ENCODE measurements at regions not wholly inside any gene's neighbourhood (a gene's known extent, or its start where the extent isn't known, plus 50 kb on each side); places are given as distances from the start of the nearest gene placed in this dataset.

DNA sequence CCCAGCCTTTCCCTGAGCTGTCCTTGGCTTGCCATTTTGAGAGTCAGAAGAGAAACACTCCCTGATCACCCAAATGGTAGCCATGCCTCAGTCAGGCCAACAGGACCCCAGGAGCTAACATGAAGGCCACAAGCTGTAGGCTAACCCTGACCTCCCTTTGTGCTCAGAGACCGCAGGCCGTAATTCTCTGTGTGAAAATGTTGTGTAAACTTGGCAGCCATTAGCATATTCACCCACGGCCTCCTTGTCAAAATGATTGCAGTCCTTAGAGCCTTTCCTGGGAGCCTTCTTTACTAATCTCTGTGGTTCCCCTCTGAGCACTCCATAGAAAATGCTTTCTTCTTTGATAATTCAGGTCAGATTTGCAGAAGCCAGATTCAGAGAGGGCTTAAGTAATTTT is 418.9 kb downstream of the COG6 start:
- ATAC-seq (ENCODE audit: low read depth) = no peak
- H3K27ac Mint-ChIP-seq = no peak overlapping the region
- peaks cover 12% of the 10 kb centered on the region for H3K4me1 Mint-ChIP-seq
- intact Hi-C loops (cut with micrococcal nuclease) = no loop called here
- ChIA-PET CTCF (interaction anchor here (1.0 kb wide), 1 partner anchor 608 kb away, joined by 3 read pairs; no protein-coding TSS in a partner anchor), POLR2A (interaction anchor here (1.1 kb wide), 1 partner anchor 27 kb away, joined by 3 read pairs; no protein-coding TSS in a partner anchor)
- no peaks in the 10 kb centered on the region for H3K27me3 Mint-ChIP-seq
- no peaks in the 10 kb centered on the region for H3K9me3 Mint-ChIP-seq
- DNase-seq = no peak
- TF ChIP-seq, protein P1, sequence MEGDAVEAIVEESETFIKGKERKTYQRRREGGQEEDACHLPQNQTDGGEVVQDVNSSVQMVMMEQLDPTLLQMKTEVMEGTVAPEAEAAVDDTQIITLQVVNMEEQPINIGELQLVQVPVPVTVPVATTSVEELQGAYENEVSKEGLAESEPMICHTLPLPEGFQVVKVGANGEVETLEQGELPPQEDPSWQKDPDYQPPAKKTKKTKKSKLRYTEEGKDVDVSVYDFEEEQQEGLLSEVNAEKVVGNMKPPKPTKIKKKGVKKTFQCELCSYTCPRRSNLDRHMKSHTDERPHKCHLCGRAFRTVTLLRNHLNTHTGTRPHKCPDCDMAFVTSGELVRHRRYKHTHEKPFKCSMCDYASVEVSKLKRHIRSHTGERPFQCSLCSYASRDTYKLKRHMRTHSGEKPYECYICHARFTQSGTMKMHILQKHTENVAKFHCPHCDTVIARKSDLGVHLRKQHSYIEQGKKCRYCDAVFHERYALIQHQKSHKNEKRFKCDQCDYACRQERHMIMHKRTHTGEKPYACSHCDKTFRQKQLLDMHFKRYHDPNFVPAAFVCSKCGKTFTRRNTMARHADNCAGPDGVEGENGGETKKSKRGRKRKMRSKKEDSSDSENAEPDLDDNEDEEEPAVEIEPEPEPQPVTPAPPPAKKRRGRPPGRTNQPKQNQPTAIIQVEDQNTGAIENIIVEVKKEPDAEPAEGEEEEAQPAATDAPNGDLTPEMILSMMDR (IDR thresholded peaks at IDR 0.05) = no peak
- H3K4me3 Mint-ChIP-seq = no peak overlapping the region
- H3K36me3 Mint-ChIP-seq (ENCODE audit: low read depth) = no peaks in the 10 kb centered on the region

DNA sequence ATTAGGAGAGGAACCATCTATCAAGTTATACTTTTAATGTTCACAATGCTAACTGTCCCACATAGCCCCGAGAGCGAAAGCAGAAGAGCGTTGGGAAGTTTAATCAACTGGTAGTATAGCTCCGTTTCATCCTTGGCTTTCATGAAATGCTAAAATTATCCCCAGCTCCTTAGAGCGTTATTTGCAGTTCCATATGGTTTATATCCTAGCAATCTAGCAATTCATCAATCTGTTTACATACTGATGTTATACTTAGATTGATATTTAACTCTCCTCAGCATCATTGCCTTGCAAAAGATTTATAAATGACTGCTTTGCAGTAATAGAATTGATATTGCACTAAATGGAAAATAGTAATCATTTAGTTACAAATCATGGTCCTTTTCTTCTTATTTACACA is 419.8 kb downstream of the COG6 start:
- H3K9me3 Mint-ChIP-seq = no peaks in the 10 kb centered on the region
- intact Hi-C loops (cut with micrococcal nuclease) = no loop called here
- POLR2A ChIA-PET = interaction anchor here (1.1 kb wide), 1 partner anchor 26 kb away, joined by 3 read pairs; no protein-coding TSS in a partner anchor
- CTCF ChIA-PET = interaction anchor here (1.0 to 1.6 kb wide), 2 partner anchors 8 to 607 kb away, joined by 3 read pairs; no protein-coding TSS in a partner anchor
- ATAC-seq (ENCODE audit: low read depth) (no peak), DNase-seq (no peak)
- H3K4me1 Mint-ChIP-seq = peaks cover 7% of the 10 kb centered on the region
- no peak overlapping the region for H3K27ac Mint-ChIP-seq
- no peak overlapping the region for H3K4me3 Mint-ChIP-seq
- H3K36me3 Mint-ChIP-seq (ENCODE audit: low read depth) = no peaks in the 10 kb centered on the region
- H3K27me3 Mint-ChIP-seq = no peaks in the 10 kb centered on the region
- TF ChIP-seq, protein P1 (IDR thresholded peaks at IDR 0.05) = no peak

DNA sequence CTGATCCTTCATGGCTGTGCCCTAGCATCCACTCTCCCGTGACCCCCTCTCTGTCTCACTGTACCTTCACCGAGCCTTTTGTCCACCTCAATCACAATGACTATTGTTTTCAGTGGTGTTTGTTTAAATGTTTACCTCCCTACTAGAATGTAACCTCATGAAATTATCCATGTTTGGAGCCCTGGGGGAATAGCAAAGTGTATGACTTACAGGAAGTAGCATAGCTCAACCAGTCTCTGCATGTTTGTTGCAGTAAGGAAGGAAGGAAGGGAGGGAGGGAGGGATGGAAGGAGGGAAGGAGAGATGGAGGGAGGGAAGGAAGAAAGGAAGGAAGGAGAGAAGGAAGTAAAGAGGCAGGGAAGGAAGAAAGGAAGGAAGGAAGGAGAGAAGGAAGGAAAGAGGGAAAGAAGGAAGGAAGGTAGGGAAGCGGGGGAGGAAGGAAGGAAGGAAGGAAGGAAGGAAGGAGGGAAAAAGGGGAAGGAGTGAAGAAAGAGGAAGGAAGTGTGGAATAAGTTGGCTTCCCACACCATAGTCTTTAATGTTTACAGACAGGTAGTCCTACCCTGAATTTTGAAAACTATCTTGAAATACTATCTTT is 421.4 kb downstream of the COG6 start:
- Mint-ChIP-seq H3K9me3 (no peaks in the 10 kb centered on the region), H3K27ac (no peak overlapping the region)

DNA sequence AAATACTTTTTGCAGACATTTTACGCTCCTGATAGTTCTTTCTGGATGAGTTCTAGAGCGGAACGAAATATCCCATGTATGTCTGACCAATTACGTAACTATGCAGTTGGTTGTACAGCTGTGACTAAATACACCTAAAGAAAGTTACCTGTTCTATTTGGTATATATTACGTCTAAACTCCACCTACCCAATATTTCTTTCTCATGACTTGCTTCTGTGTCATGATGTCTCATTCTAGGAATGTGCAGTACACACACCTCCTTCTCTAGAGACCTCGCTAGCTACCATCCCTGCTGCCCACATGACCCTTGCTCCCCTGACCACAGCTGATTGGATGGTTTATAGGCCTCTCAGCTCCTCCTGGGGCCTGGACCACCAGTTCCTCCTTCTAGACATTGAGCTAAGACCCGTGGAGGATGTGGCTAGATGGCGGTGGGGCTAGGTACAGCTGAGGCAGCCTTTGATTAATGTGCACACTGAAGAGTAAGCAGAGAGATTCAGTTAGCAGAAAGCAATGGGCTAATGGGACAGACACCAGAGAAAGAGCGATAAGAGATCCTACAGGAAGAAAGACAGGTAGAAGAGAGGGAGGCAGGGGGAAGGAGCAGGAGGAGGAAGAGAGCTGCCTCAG is 422.1 kb downstream of the COG6 start:
- Mint-ChIP-seq H3K27me3 (no peaks in the 10 kb centered on the region), H3K36me3 (ENCODE audit: low read depth) (no peaks in the 10 kb centered on the region), H3K27ac (no peak overlapping the region), H3K9me3 (no peaks in the 10 kb centered on the region), H3K4me1 (peaks cover 4% of the 10 kb centered on the region), H3K4me3 (no peak overlapping the region)
- intact Hi-C loops (cut with micrococcal nuclease) = no loop called here
- CTCF ChIA-PET = no interaction called here
- POLR2A ChIA-PET = interaction anchor here (0.5 to 0.6 kb wide), 2 partner anchors 362 to 584 kb away, joined by 3 to 5 read pairs; no protein-coding TSS in a partner anchor
- DNase-seq (no peak), ATAC-seq (ENCODE audit: low read depth) (no peak)
- TF ChIP-seq, protein P1 (IDR thresholded peaks at IDR 0.05) = no peak

More for the DNA sequence above, 421.4 kb downstream of the COG6 start:
- Mint-ChIP-seq H3K36me3 (ENCODE audit: low read depth) (no peaks in the 10 kb centered on the region), H3K27me3 (no peaks in the 10 kb centered on the region), H3K4me1 (peaks cover 4% of the 10 kb centered on the region), H3K4me3 (no peak overlapping the region)
- CTCF ChIA-PET = no interaction called here
- TF ChIP-seq, protein P1 (IDR thresholded peaks at IDR 0.05) = no peak
- no peak for DNase-seq
- POLR2A ChIA-PET = interaction anchor here (0.6 kb wide), 2 partner anchors 363 to 437 kb away, joined by 3 to 5 read pairs; no protein-coding TSS in a partner anchor
- no peak for ATAC-seq (ENCODE audit: low read depth)
- intact Hi-C loops (cut with micrococcal nuclease) = no loop called here

GRCh38 chr13:40079721-40080120 is 424.3 kb downstream of the COG6 start:
- peaks cover 4% of the 10 kb centered on the region for H3K4me1 Mint-ChIP-seq
- no peak for DNase-seq
- TF ChIP-seq, protein P1 (IDR thresholded peaks at IDR 0.05) = no peak
- CTCF ChIA-PET = interaction anchor here (1.3 kb wide), 1 partner anchor 10 kb away, joined by 4 read pairs; no protein-coding TSS in a partner anchor
- ATAC-seq (ENCODE audit: low read depth) = no peak
- no peaks in the 10 kb centered on the region for H3K36me3 Mint-ChIP-seq (ENCODE audit: low read depth)
- no peaks in the 10 kb centered on the region for H3K27me3 Mint-ChIP-seq
- no peak overlapping the region for H3K27ac Mint-ChIP-seq
- H3K4me3 Mint-ChIP-seq = no peak overlapping the region
- intact Hi-C loops (cut with micrococcal nuclease) = no loop called here
- no peaks in the 10 kb centered on the region for H3K9me3 Mint-ChIP-seq
- POLR2A ChIA-PET = no interaction called here
